ENCODE measurements at regions not wholly inside any gene's neighbourhood (a gene's known extent, or its start where the extent isn't known, plus 50 kb on each side); places are given as distances from the start of the nearest gene placed in this dataset.
"Not testable (repeated sequence)": the region's sequence is repeated elsewhere in the genome, so short reads cannot be mapped to it uniquely, and the experiment has no call there.

GRCh38 chr12:92413286-92413685, 267.6 kb upstream of the BTG1 start:
- no peak for DNase-seq (ENCODE audit: extremely low read depth, low read depth)
- no peak for TF ChIP-seq CTCF (IDR thresholded peaks at IDR 0.05; ENCODE audit: low read depth, low read length, missing control alignments)
- H3K4me3 ChIP-seq (replicated peaks; ENCODE audit: low read depth, low read length): no peak overlapping the region

- DNase-seq (ENCODE audit: extremely low read depth, low read depth): no peak
- no peak overlapping the region for H3K4me3 ChIP-seq (replicated peaks; ENCODE audit: low read depth, low read length)
Observed at GRCh38 chr12:92412856-92413255, 267.2 kb upstream of the BTG1 start.

GRCh38 chr12:92411687-92412086, 266.0 kb upstream of the BTG1 start:
- TF ChIP-seq CTCF (IDR thresholded peaks at IDR 0.05; ENCODE audit: low read depth, low read length, missing control alignments): no peak
- DNase-seq (ENCODE audit: extremely low read depth, low read depth): no peak
- no peak overlapping the region for H3K4me3 ChIP-seq (replicated peaks; ENCODE audit: low read depth, low read length)

More at GRCh38 chr12:92412856-92413255, 267.2 kb upstream of the BTG1 start:
- no peak for TF ChIP-seq CTCF (IDR thresholded peaks at IDR 0.05; ENCODE audit: low read depth, low read length, missing control alignments)

- no peak for DNase-seq (ENCODE audit: extremely low read depth, low read depth)
- H3K4me3 ChIP-seq (replicated peaks; ENCODE audit: low read depth, low read length): no peak overlapping the region
- peak; percentile 52 for TF ChIP-seq CTCF (IDR thresholded peaks at IDR 0.05; ENCODE audit: low read depth, low read length, missing control alignments)
Observed at GRCh38 chr12:92408072-92408900, 262.6 kb upstream of the BTG1 start.

- DNase-seq (ENCODE audit: extremely low read depth, low read depth); H3K4me3 ChIP-seq (replicated peaks; ENCODE audit: low read depth, low read length): not testable (repeated sequence)
Observed at GRCh38 chr12:92406404-92407070, 260.9 kb upstream of the BTG1 start.

GRCh38 chr12:92405801-92406251, 260.2 kb upstream of the BTG1 start:
- H3K4me3 ChIP-seq (replicated peaks; ENCODE audit: low read depth, low read length); DNase-seq (ENCODE audit: extremely low read depth, low read depth): not testable (repeated sequence)

GRCh38 chr12:92404921-92405320, 259.3 kb upstream of the BTG1 start:
- TF ChIP-seq CTCF (IDR thresholded peaks at IDR 0.05; ENCODE audit: low read depth, low read length, missing control alignments): no peak
- no peak overlapping the region for H3K4me3 ChIP-seq (replicated peaks; ENCODE audit: low read depth, low read length)
- DNase-seq (ENCODE audit: extremely low read depth, low read depth): no peak
